NCI-H1436 treated with DMSO at 0.1 percent for 48 hours (cell line): ENCODE measurements at regions not wholly inside any gene's neighbourhood (a gene's known extent, or its start where the extent isn't known, plus 50 kb on each side); places are given as distances from the start of the nearest gene placed in this dataset.

ENCODE experiments used
- DNase-seq: peaks from one replicate; lab custom pipeline; 2025; lab: John Stamatoyannopoulos, UW

DNA sequence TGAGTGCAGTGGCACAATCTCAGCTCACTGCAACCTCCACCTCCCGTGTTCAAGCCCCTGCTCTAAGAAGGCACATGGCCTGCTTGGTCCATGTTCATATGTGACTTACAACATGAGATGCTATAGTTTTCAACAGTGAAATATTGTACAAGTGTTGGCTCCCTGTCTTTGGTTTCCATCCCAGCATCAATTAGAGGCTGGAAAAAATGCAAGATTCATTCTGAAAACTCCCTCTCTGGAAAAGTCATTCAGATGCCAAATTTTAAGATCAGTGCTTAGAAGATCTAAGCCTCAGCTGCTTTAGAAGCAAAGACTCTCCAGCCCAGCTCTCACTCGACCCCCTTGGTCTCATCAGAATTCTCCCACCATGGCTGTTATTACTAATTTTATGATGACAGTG lies 398.9 kb downstream of the KIF16B start:
- DNase-seq = no peak

DNA sequence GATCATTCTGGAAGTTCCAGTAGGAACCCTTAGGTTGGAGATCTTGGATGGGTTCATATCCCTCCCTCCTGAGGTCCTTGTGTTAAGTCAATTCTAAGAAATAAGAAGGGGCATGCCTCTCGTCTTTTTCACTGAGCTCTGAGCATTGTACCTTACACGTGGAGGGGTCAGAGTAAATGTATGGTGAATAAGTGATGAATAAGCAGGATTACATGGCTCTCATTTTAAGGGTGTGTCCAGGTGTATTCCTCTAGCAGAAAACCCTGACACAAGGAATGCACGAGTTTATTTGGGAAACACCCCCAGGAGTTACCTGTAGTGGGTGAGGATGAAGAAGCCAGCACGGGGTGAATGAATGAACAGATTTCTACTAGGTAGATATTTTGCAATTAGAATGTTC lies 400.2 kb downstream of the KIF16B start:
- no peak for DNase-seq

DNA sequence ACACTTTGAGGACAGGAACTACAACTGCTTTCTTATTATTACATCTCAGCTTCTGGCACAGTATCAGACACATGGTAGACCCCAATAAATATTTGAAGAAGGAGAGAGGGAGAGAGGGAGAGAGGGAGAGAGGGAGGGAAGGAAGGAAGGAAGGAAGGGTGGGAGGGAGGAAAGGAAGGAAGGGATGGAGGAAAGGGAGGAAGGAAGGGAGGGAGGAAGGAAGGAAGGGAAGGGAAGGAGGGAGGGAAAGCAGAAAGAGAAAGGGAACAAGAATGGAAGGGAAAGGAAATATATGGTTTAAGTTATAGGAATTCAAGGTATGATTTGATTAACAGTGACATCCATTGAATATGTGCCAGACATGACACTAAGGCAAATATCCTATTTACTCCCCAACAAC lies 402.1 kb downstream of the KIF16B start:
- no peak for DNase-seq

DNA sequence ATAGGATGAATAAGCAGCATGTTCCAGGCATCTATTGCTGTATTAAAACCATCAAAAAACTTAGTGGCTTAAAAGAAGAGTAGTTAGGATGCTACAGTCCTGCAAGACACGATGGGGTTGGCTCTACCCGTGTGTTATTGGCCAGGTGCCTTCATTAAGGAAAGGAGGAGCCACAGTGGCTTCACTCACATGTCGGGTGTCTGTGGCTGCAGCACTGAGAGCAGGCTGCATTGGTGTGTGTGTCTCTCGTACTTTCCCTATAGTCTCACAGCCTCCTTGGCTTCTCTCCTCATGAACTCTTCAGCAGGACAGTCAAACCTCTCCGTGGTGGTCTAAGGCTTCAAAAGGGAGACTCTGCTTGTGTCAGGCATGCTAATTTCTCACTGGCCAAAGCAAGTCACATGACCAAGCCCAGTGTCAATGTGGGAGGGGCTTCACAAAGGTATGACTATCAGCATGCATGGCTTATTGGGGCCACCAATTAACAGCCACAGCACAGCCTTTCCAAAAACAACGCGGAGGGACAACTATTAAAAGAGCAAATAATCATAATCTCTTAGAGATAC lies 402.8 kb downstream of the KIF16B start:
- DNase-seq = no peak

DNA sequence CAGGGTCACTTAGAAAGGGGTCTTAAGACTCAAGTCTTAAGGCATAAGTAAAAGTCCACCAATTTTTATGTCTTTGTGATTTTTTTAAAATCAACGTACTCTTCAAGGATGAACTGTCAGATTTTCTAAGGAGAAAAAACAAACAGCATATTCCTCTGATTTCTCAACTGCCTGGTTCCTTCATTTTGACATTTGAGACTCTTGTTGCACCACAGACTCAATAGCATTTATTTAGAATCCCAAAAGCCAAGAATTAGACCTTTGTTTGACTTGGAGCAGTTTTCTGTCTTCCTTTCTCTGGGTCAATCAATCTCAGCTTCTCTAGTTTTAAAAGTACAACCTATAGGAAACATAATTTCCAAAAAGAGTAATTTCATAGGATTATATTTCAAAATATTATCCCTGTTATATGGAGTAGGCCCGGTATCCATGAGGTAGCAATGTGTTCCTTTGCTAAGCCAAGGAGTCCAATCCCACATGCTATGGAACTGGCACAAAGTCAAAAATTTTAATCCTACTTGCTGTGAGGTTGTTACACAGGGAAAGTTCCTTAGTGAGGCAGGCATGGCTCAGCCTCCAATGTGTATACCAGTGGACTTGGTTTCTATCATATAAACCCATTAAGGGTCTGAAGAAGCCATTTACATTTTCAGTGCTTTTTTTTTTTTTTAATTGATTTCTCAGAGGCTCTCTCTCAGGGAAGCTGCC lies 405.7 kb downstream of the KIF16B start:
- DNase-seq = no peak

DNA sequence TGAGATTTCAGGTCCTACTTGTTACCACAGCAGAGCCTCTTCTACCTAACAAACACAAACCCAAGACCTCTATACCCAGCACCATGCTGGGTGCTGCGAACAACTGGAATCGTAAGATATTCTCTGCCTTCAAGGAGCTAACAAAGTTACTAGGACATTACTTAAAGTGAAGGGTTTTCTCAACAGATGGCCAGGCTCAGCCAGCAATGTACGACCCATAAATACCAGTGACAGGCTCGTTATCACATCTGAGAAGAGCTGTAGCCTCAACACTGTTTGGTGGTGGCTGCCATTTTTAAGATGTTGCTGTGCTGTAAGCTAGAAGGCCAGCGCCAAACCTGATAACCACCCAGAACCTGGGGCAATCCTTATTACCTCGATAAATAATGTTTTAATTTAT lies 406.5 kb downstream of the KIF16B start:
- no peak for DNase-seq

DNA sequence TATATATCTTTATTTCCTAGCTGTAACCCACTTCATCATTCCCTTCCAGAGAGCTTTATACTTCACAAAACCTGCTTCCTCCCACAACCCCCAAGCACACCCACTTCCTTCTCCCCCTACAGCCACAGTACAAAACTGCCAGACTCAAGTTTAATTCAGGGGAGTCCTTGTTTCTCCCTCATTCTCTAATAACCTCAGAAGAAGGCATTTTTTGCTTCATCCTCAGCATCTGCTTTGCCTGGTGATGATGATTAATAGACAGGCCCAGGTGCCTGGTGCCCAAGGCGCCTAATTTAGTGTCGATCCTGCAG lies 414.3 kb downstream of the KIF16B start:
- DNase-seq = no peak

DNA sequence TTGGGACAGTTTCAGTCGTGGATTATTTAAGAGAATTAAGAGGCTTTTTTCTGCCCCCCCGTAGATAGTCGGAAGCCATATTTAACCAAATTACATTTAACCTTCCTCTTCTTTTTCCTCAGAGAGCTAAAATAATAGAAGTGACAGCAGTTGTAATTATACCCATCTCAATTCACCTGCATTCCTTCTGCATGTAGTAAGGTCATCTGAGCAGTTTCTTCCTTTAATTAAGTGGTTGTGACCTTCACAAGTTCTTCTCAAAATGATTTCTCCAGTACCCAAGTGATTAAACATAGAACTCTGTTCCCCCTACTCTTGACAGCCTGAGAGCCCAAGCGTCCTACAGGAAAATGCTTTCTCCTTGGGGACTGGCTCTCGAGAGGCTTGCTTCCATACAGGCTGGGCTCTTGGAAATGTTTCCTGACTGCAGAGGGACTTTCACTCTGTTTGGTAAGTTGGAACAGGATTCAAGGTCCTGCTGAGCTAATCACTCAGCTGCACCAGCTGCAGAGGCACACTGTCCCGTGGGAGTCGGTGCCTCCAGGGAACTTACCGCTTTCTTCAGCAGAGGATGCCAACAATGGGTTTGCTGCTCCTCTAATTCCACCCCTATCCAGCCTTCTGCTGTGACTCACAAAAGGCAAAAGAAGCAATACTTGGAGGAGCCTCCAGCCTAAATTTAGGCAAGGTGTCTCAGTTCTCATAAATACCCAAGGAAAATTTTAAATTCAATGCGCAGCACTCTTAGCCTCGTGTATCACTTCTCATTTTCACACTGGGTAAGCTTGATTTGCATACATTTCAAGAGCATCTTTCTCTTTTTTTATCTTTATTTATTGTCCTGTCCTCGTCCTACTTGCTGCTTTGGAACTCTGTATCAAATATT lies 414.9 kb downstream of the KIF16B start:
- peak; percentile 18 for DNase-seq

DNA sequence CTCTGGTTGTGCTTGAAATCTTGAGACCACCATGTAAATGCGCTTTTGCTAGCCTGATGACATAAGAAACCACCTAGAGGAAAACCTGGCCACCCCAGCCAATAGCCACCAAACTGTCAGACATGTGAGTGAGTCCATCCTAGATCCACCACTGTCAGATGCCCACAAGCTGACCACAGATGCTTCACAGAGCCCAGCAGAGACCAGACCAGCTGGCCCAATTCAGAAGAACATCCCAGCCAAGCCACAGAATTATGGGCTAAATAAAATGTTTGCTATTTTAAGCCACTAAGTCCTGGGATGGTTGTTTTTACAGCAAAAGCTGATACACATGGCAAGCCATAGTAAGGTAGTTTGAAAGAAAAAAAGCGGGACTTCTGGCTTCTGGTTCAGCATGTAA lies 425.3 kb downstream of the KIF16B start:
- DNase-seq = no peak

DNA sequence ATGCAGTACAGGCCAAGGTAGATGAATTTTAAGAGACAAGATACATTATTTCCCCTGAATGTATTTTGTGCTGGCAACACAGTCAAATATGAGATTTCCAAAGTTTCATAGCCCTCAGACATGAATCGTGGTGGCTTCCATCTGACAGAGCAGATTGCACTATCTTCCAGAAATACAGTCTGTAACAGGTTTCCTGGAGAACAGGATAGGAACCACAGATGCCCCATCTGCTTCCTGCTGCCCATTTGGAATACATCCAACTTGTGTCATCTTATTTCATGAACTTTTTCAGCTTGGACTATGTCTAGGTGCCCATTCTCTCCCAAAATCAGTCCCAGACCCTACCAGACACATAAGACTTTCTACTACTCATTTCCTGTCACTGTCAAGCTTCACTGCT lies 426.0 kb downstream of the KIF16B start:
- DNase-seq = no peak

DNA sequence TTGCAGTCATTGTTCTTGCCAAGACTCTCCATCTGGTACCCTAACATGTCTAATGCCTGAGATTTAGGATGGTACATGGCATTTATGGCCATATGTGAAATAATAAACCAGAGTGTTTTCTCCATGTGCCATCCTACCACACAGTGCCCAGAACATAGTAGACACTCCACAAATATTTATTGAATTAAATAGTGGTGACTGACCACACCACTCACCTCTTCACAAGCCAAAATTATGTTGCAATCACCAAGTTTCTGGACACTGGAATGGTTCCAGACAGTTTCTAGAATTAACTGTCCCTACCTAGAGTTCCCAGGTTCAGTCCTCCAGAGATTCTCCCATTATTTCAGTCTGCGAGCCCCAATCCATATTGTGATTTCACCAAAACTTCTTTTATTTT lies 427.3 kb downstream of the KIF16B start:
- no peak for DNase-seq

DNA sequence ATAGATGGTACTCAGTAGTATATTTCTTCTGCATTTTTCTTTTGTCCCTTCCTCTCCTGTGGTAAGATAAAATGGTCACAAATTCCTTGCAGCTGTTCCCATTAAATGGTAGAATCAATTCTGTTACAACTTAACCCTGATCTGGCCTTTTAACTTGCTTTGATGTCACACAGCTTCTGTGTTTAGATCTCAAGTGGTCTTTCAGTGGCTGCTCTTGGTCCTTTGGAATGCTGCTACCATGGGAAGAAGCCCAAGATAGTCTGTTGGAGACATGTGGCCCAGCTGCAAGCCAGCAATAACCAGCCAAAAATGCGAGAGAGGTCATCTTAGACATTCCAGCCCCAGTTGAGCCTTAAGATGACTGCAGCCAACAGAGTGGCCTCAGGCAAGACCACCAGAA lies 429.7 kb downstream of the KIF16B start:
- no peak for DNase-seq

DNA sequence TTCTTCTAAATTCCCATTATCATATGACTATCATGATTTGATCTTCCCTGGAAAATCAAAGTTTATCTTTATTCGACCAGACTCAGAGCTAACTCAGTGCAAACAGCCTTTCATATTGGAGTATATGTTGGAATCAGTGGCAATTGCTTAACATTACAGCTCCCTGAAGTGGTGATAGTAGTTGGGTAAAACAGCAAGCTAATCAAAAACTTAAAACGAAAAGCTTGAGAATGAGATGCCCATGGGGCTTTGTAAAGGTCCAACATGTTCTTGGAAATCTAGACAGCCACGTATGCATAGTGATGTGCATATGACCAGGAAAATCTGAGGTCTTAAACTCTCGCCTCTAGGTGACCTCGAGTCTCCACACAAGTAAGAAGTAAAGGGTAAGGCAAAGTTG lies 437.6 kb downstream of the KIF16B start:
- DNase-seq = no peak

DNA sequence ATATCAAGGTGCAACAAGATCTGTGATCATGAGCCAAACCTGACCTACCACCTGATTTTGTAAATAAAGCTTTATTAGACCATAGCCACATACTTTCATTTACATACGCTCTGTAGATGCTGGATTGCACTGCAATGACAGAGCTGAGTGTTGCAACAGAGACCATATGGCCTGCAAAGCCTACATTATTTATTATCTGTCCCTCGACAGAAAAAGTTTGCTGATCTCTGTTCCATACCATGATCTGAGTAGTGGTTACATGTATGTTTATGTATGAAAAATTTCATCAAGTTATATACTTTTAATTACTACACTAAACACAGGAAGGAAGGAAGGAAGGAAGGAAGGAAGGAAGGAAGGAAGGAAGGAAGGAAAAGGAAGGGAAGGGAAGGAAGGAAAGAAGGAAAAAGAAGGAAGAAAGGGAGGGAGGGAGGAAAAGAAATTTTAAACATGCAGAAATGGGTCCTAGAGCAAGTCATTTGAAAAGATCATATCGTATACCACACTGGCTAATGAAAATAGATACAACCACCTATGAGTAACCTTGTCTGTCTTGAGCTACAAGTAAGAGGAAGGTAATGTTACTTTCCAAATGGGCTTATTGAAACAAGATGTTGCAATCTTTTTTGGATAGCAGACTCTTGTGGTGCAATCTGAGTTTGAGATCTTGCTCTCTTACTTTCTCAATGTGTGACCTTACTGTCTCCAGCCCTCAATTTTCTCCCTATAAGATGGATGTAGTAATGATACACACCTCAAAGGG lies 441.0 kb downstream of the KIF16B start:
- DNase-seq = no peak

DNA sequence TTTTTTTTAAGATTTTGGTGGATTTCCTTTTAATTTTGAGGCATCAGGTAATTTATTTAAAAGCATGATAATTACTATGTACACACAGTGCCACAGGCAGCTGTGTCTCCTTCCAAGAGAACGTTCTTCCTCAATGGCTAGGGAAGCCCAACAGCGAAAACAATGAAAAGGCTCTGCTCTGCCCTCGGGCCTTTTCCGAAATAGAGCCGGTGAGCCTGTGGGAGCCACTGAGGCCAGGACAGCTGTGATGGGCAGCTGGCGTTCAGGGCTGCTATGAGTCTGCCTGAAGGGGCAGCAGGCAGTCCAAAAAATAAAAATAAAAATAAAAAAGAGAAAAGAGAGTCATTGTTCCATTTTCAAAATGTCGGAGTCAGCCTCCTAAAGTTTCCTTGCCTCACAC lies 443.8 kb downstream of the KIF16B start:
- DNase-seq = no peak

DNA sequence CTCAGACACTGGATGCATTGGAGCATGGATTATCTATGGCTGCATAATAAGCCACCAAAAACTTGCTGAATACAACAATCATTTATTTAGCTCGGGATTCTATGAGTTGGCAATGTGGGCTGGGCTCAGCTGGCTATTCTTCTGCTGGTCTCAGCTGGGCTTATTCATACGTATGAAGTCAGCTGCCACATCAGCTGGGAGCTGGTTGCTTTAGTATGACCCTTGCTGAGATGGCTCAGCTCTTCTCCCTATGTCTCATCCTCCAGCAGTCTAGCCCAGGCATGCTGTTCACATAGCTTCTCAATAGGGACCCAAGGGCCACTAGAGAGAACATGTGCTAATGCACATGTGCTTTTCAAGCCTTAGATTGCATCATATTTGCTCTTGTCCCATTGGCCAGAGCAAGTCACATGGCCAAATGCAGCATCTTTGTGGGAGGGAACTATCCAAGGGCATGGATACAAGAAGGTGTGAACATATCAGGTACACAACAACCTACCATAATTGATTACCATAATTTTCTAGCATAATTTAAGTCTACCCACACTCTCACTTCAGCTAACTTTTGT lies 444.6 kb downstream of the KIF16B start:
- DNase-seq = no peak

DNA sequence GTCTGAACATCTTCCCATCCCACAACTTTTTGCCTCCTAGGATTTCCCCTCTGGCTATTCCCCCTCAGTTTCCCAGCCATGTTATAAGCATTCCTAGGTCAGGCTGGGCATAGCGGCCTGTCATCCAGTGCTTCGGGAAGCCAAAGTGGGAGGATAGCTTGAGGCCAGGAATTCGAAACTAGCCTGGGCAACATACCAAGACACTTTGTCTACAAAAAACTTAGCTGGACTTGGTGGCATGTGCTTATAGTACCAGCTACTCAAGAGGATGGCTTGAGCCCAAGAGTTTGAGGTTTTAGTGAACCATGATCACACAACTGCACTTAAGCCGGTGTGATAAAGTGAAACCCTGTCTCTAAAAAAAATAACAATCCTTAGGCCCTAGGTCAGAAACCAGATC lies 447.4 kb downstream of the KIF16B start:
- DNase-seq = no peak

DNA sequence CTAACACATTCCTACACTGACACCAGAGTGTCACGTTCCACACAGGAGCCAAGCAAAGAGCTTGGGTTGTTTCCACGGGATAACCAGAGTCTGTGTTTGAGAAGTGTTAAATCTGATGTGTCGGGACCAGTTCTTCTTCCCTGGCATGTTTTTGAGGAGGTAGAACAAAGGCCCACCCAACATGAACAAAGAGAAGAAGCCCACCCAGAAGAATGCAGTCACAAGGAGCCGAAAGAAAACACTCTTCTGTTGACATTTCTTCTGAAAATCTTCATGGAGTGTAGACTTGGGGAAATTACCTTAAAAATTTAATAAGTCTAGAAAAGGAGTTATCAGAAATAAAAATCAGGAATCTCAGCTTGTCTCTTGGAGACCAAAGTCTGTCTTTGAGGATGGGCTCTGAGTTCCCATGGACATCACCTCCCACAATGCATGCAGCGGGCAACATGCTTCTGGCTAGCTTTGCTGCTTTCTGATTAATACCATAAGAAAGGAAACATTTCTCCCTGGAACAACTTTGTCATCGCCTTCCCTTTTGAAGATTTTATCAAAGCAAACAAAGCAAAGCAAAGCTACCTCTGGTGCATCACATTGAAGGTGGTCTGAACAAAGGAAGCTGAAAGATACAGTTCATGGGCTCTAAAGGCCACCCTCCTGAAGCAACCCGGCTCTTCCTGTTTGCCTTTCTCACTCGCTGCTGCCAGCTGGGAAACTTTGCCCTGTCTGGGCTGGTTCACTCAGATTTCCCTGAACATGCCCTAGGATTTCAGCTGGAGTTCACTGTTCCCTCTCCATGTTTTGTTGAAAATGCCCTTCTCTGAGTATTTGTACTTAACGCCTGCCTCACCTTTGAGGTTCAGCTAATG lies 448.1 kb downstream of the KIF16B start:
- DNase-seq = no peak

DNA sequence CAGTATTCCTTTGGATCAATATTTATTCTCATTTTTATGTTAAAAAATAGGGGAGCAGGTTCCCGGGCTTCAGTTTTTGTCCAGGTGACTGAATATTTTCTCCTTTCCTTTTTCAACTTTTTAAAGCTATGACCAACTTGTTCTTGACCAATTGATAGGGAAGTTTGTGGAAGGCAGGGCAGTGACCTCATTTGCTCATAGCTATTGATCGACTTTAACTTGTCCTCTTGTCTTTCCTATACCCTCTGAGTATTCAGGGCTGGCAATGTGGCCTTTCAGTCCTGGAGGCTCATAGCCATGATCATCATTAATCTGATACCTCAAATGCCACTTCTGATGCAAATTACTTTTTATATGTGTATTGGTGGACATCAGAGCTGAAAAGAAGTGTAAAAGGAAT lies 448.8 kb downstream of the KIF16B start:
- no peak for DNase-seq

DNA sequence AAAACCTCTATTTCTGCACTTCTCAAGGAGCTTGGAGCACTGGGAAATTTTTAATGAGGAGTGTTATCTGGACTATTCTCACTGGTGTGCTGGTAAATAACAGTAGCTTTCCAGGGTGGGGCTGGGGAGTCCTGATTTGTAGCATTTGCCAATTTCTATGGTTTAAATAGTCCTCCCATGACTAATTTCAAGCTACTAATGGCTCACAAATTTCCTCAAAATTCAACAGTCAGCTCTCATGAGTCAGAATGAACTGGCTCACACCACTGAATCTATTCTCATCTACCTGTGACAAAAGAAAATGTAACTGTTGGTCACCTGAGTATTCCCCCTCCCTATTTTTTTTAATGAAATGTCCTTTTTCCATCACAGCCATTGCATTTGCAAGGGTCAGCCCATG lies 449.6 kb downstream of the KIF16B start:
- no peak for DNase-seq

DNA sequence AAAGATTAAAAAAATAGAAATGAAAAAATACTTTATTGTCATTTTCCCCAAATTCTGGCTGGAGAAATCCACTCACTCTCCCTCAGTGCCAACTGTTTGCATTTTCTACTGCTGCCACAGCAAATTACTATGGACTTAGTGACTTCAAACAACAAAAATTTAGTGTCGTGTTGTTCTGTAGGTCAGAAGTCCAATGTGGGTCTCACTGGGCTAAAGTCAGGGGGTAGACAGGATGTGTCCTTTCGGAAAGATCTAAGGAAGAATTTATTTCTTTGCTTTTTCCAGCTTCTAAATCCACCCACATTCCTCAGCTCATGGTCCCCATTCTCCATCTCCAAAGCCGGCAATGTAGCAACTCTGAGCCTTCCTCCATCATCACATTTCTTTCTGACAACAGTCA lies 453.3 kb downstream of the KIF16B start:
- DNase-seq = no peak
